GM18517 (cell line): ENCODE measurements at regions not wholly inside any gene's neighbourhood (a gene's known extent, or its start where the extent isn't known, plus 50 kb on each side); places are given as distances from the start of the nearest gene placed in this dataset.

Experiments used
- ATAC-seq: cut with Tn5 transposase; IDR thresholded peaks from one replicate; pipeline ENCODE4 v1.9.1; 2021; ENCODE audit warnings: mild to moderate bottlenecking, moderate library complexity; ENCODE audit not compliant: unreplicated experiment

GRCh38 chr7:116083796-116084195 is 53.2 kb upstream of the TFEC start:
- ATAC-seq = no peak

GRCh38 chr7:116086547-116087045 is 56.0 kb upstream of the TFEC start:
- no peak for ATAC-seq

- ATAC-seq = no peak
Observed at GRCh38 chr7:116087291-116087690, 56.7 kb upstream of the TFEC start.

GRCh38 chr7:116087984-116088383 is 57.4 kb upstream of the TFEC start:
- no peak for ATAC-seq

GRCh38 chr7:116089293-116089692 is 58.7 kb upstream of the TFEC start:
- no peak for ATAC-seq

- ATAC-seq = no peak
Observed at GRCh38 chr7:116093516-116094301, 63.1 kb upstream of the TFEC start.

GRCh38 chr7:116095396-116095795 is 64.8 kb upstream of the TFEC start:
- no peak for ATAC-seq

- no peak for ATAC-seq
Observed at GRCh38 chr7:116097365-116098009, 66.9 kb upstream of the TFEC start.

GRCh38 chr7:116098175-116098574 is 67.6 kb upstream of the TFEC start:
- ATAC-seq = no peak

GRCh38 chr7:116100626-116101025 is 70.1 kb upstream of the TFEC start:
- ATAC-seq = no peak

GRCh38 chr7:116101704-116102103 is 71.1 kb upstream of the TFEC start:
- no peak for ATAC-seq

- ATAC-seq = no peak
Observed at GRCh38 chr7:116111475-116111874, 80.9 kb upstream of the TFEC start.

GRCh38 chr7:116113310-116113709 is 82.7 kb upstream of the TFEC start:
- ATAC-seq = no peak

GRCh38 chr7:116120839-116121238 is 89.5 kb upstream of the TES start:
- ATAC-seq = no peak

- ATAC-seq = peak; percentile 61
Observed at GRCh38 chr7:116122972-116123595, 87.3 kb upstream of the TES start.

- no peak for ATAC-seq
Observed at GRCh38 chr7:116128139-116128538, 82.2 kb upstream of the TES start.

- no peak for ATAC-seq
Observed at GRCh38 chr7:116135306-116135705, 75.0 kb upstream of the TES start.

GRCh38 chr7:116138202-116138801 is 72.0 kb upstream of the TES start:
- ATAC-seq = peak; percentile 97

GRCh38 chr7:116139007-116139406 is 71.3 kb upstream of the TES start:
- no peak for ATAC-seq

GRCh38 chr7:116139807-116140206 is 70.5 kb upstream of the TES start:
- ATAC-seq = no peak

GRCh38 chr7:116142374-116142773 is 68.0 kb upstream of the TES start:
- ATAC-seq = no peak
